K562 (cell line): ENCODE measurements at regions not wholly inside any gene's neighbourhood (a gene's known extent, or its start where the extent isn't known, plus 50 kb on each side); places are given as distances from the start of the nearest gene placed in this dataset.

Experiments
- DACH1 ChIP-seq: fragments of 450-650 bp; IDR thresholded peaks from 2 replicates; pipeline ENCODE4 v1.6.1; 2018; ENCODE audit not compliant: partially characterized antibody
- EP300 ChIP-seq: IDR thresholded peaks from 2 replicates; pipeline ENCODE4 v1.6.1; 2012; ENCODE audit warnings: low read length, improper control_type of control experiment
- EZH2 ChIP-seq: IDR thresholded peaks from 2 replicates; pipeline ENCODE4 v1.6.1; 2012; ENCODE audit warnings: low read depth, mild to moderate bottlenecking, inconsistent platforms, low read length, borderline replicate concordance
- HDAC6 ChIP-seq: IDR thresholded peaks from 2 replicates; pipeline ENCODE4 v1.6.1; 2012; ENCODE audit warnings: low read depth, mild to moderate bottlenecking, control low read depth, inconsistent platforms, low read length, moderate library complexity
- KDM4B ChIP-seq, 2 experiments: fragments of 450-650 bp in 1 of 2; sonication (generic) in 1 of 2; IDR thresholded peaks; 2 replicates each; pipeline ENCODE4 v1.6.1; 2016 to 2017; ENCODE audit warnings: borderline replicate concordance in 2 of 2, antibody characterized with exemption in 1 of 2, low read depth in 1 of 2, mild to moderate bottlenecking in 1 of 2
- MYC ChIP-seq, 2 experiments: fragments of 250-450 bp in 1 of 2; sonication (Bioruptor Pico) in 1 of 2; IDR thresholded peaks; 2 replicates each; pipeline versions ENCODE4 v1.5.1 to v1.6.1; 2012 to 2021; ENCODE audit warnings: low read depth in 2 of 2, borderline replicate concordance in 1 of 2, improper control_type of control experiment in 1 of 2, low read length in 1 of 2, mild to moderate bottlenecking in 1 of 2, moderate library complexity in 1 of 2
- NONO ChIP-seq, 2 experiments: fragments of 200-400 bp in 1 of 2; fragments of 450-650 bp in 1 of 2; formaldehyde crosslinking in 1 of 2; IDR thresholded peaks; 2 replicates each; pipeline ENCODE4 v1.6.1; 2017; ENCODE audit warnings: low read depth in 2 of 2, mild to moderate bottlenecking in 2 of 2, moderate library complexity in 2 of 2, low read length in 1 of 2
- RBBP5 ChIP-seq: fragments of 200-600 bp; sonication (generic); IDR thresholded peaks from 2 replicates; pipeline ENCODE4 v1.6.1; 2012; ENCODE audit warnings: borderline replicate concordance, mild to moderate bottlenecking, low read length, control low read depth, inconsistent platforms; ENCODE audit not compliant: insufficient read depth, poor library complexity, severe bottlenecking
- SIN3A ChIP-seq, 2 experiments: fragments of 150-350 bp in 1 of 2; IDR thresholded peaks; 2 replicates each; pipeline ENCODE4 v1.6.1; 2011 to 2016; ENCODE audit warnings: borderline replicate concordance in 2 of 2, low read depth in 2 of 2, low read length in 2 of 2, mild to moderate bottlenecking in 2 of 2, moderate library complexity in 2 of 2; ENCODE audit not compliant: control insufficient read depth in 1 of 2
- SIX5 ChIP-seq, 2 experiments: IDR thresholded peaks; 2 replicates each; pipeline ENCODE4 v1.6.1; 2011; ENCODE audit warnings: low read length in 2 of 2, borderline replicate concordance in 1 of 2, low read depth in 1 of 2, mild to moderate bottlenecking in 1 of 2, moderate library complexity in 1 of 2; ENCODE audit not compliant: insufficient read depth in 1 of 2
- TAF1 ChIP-seq: IDR thresholded peaks from 2 replicates; pipeline ENCODE4 v1.6.1; 2011; ENCODE audit warnings: mild to moderate bottlenecking, low read length, moderate library complexity; ENCODE audit not compliant: insufficient read depth, control insufficient read depth, severe bottlenecking; ENCODE audit errors: extremely low read depth
- U2AF2 ChIP-seq: fragments of 200-400 bp; formaldehyde crosslinking; optimal IDR thresholded peaks from 2 replicates; pipeline ENCODE3; 2017; ENCODE audit warnings: low read depth, mild to moderate bottlenecking, low read length
- XRCC3 ChIP-seq: fragments of 450-650 bp; IDR thresholded peaks from 2 replicates; pipeline ENCODE4 v1.6.1; 2017; ENCODE audit warnings: mild to moderate bottlenecking, moderate library complexity
- ZNF561 ChIP-seq: fragments of 450-650 bp; formaldehyde crosslinking; conservative IDR thresholded peaks from 2 replicates; pipeline ENCODE4 v1.4.0; 2020; ENCODE audit warnings: mild to moderate bottlenecking, moderate library complexity

GRCh38 chr12:88393017-88393767 lies 187.1 kb downstream of the KITLG start:
- no peak for TF ChIP-seq ZNF561 (CRISPR knock-in tag)
- no peak for TF ChIP-seq RBBP5
- TF ChIP-seq MYC (IDR thresholded peaks at IDR 0.05; ENCODE audit: low read depth, low read length): no peak
- TF ChIP-seq MYC (CRISPR knock-in tag; IDR thresholded peaks at IDR 0.05; ENCODE audit: borderline replicate concordance, low read depth): no peak
- no peak for TF ChIP-seq U2AF2
- no peak for TF ChIP-seq XRCC3
- no peak for TF ChIP-seq EP300
- no peak for TF ChIP-seq KDM4B (IDR thresholded peaks at IDR 0.05; ENCODE audit: borderline replicate concordance in 2 of 2, low read depth in 1 of 2)
- TF ChIP-seq NONO (IDR thresholded peaks at IDR 0.05; ENCODE audit: low read depth in 2 of 2, low read length in 1 of 2): no peak
- no peak for TF ChIP-seq SIN3A (IDR thresholded peaks at IDR 0.05; ENCODE audit: borderline replicate concordance in 2 of 2, control insufficient read depth in 1 of 2, low read depth in 2 of 2, low read length in 2 of 2)
- TF ChIP-seq HDAC6: no peak
- no peak for TF ChIP-seq DACH1
- no peak for TF ChIP-seq EZH2
- TF ChIP-seq TAF1: no peak
- TF ChIP-seq SIX5 (IDR thresholded peaks at IDR 0.05; ENCODE audit: borderline replicate concordance in 1 of 2, insufficient read depth in 1 of 2, low read depth in 1 of 2, low read length in 2 of 2): no peak
